DND-41 (cell line): ENCODE measurements at regions not wholly inside any gene's neighbourhood (a gene's known extent, or its start where the extent isn't known, plus 50 kb on each side); places are given as distances from the start of the nearest gene placed in this dataset.

Source experiments
- ATAC-seq: fragments of 200-7000 bp; cut with Tn5 transposase; 3 replicates; pipeline ENCODE4 v1.9.1; 2021; ENCODE audit warnings: low read depth; ENCODE audit not compliant: insufficient read depth
- DNase-seq: peaks from one replicate; pipeline ENCODE4 v3.0.0-alpha.2; 2020
- H2AFZ ChIP-seq: 2 replicates; pipeline ENCODE4 v1.6.0; 2012; ENCODE audit warnings: low read depth, low read length
- H3K27ac ChIP-seq: 2 replicates; pipeline ENCODE4 v1.5.1; 2012; ENCODE audit warnings: low read length, inconsistent platforms
- H3K27me3 ChIP-seq: fragments of 200-600 bp; sonication (generic); 2 replicates; pipeline ENCODE4 v1.6.0; 2012; ENCODE audit warnings: low read length, mild to moderate bottlenecking, inconsistent platforms; ENCODE audit not compliant: insufficient read depth, poor library complexity
- H3K36me3 ChIP-seq: 2 replicates; pipeline ENCODE4 v1.5.1; 2012; ENCODE audit warnings: low read length, inconsistent platforms; ENCODE audit not compliant: insufficient read depth
- H3K4me1 ChIP-seq: 2 replicates; pipeline ENCODE4 v1.5.1; 2012; ENCODE audit warnings: mild to moderate bottlenecking, low read length; ENCODE audit not compliant: insufficient read depth
- H3K4me2 ChIP-seq: 2 replicates; pipeline ENCODE4 v1.6.0; 2012; ENCODE audit warnings: mild to moderate bottlenecking, moderate library complexity, low read length, inconsistent platforms; ENCODE audit not compliant: insufficient read depth
- H3K4me3 ChIP-seq, 2 experiments: fragments of 200-600 bp in 1 of 2; shearing (Covaris generic) in 1 of 2; 2 replicates each; pipeline ENCODE4 v1.5.1; 2012 to 2016; ENCODE audit warnings: inconsistent platforms in 2 of 2, low read length in 2 of 2, mild to moderate bottlenecking in 2 of 2, low read depth in 1 of 2, moderate library complexity in 1 of 2
- H3K79me2 ChIP-seq: 2 replicates; pipeline ENCODE4 v1.6.0; 2012; ENCODE audit warnings: low read length, inconsistent platforms; ENCODE audit not compliant: insufficient read depth
- H3K9ac ChIP-seq: 2 replicates; pipeline ENCODE4 v1.6.0; 2012; ENCODE audit warnings: low read depth, mild to moderate bottlenecking, inconsistent platforms, low read length, moderate library complexity
- H3K9me3 ChIP-seq: 2 replicates; pipeline ENCODE4 v1.5.1; 2012; ENCODE audit warnings: low read length, moderate library complexity, mild to moderate bottlenecking, inconsistent platforms; ENCODE audit not compliant: insufficient read depth, severe bottlenecking
- H4K20me1 ChIP-seq: 2 replicates; pipeline ENCODE4 v1.6.0; 2012; ENCODE audit warnings: low read length; ENCODE audit not compliant: insufficient read depth
- EZH2 ChIP-seq: IDR thresholded peaks from 3 replicates; pipeline ENCODE4 v1.6.1; 2012; ENCODE audit warnings: borderline replicate concordance, low read depth, mild to moderate bottlenecking, moderate library complexity, low read length, inconsistent platforms; ENCODE audit not compliant: severe bottlenecking
- TF ChIP-seq, protein P1 (sequence below): IDR thresholded peaks from 2 replicates; pipeline ENCODE4 v1.5.1; 2012; ENCODE audit warnings: borderline replicate concordance, low read length, moderate library complexity, mild to moderate bottlenecking; ENCODE audit not compliant: poor library complexity, severe bottlenecking; ENCODE audit errors: extremely low read depth

- H2AFZ ChIP-seq, result no peak overlapping the region
- no peaks in the 10 kb centered on the region for H3K9me3 ChIP-seq
- no peaks in the 10 kb centered on the region for H4K20me1 ChIP-seq
- H3K4me3 ChIP-seq, result no peak overlapping the region
- no peaks in the 10 kb centered on the region for H3K79me2 ChIP-seq
- no peaks in the 10 kb centered on the region for H3K27me3 ChIP-seq
- H3K9ac ChIP-seq, result no peak overlapping the region
- no peaks in the 10 kb centered on the region for H3K36me3 ChIP-seq
- H3K27ac ChIP-seq, result no peak overlapping the region
- H3K4me2 ChIP-seq, result no peak overlapping the region
- no peak for TF ChIP-seq EZH2
- TF ChIP-seq, protein P1, sequence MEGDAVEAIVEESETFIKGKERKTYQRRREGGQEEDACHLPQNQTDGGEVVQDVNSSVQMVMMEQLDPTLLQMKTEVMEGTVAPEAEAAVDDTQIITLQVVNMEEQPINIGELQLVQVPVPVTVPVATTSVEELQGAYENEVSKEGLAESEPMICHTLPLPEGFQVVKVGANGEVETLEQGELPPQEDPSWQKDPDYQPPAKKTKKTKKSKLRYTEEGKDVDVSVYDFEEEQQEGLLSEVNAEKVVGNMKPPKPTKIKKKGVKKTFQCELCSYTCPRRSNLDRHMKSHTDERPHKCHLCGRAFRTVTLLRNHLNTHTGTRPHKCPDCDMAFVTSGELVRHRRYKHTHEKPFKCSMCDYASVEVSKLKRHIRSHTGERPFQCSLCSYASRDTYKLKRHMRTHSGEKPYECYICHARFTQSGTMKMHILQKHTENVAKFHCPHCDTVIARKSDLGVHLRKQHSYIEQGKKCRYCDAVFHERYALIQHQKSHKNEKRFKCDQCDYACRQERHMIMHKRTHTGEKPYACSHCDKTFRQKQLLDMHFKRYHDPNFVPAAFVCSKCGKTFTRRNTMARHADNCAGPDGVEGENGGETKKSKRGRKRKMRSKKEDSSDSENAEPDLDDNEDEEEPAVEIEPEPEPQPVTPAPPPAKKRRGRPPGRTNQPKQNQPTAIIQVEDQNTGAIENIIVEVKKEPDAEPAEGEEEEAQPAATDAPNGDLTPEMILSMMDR, result no peak
- no peak for ATAC-seq
- H3K4me1 ChIP-seq, result no peaks in the 10 kb centered on the region
- no peak for DNase-seq
Measured at GRCh38 chr4:89398146-89398545, 90.5 kb upstream of the GPRIN3 start.

- Histone ChIP-seq H3K4me2 (no peak overlapping the region), H3K9ac (no peak overlapping the region)
Measured at GRCh38 chr4:89397441-89397840, 89.8 kb upstream of the GPRIN3 start.

DNA sequence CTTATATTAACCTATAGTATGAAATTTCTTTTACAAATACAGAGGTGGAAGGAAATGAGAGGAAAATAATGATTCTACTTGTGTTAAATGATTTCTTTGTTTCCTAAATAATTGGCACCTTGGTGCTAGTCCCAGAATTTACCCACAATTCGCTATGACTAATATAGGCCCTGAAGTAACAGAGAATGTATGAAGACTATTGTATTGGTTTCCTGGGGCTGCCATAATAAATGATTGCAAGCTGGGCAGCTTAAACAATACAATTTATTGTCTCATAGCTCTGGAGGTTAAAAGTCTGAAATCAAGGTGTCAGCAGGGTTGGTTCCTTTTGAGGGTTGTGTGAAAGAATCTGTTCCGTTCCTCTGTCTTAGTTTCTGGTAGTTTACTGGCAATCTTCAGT lies 74.8 kb upstream of the GPRIN3 start:
- DNase-seq, result no peak
- no peak for ATAC-seq
- no peaks in the 10 kb centered on the region for H3K27me3 ChIP-seq
- H3K4me2 ChIP-seq, result no peak overlapping the region
- no peaks in the 10 kb centered on the region for H3K36me3 ChIP-seq
- H3K9me3 ChIP-seq, result no peaks in the 10 kb centered on the region
- no peak overlapping the region for H3K9ac ChIP-seq
- no peaks in the 10 kb centered on the region for H4K20me1 ChIP-seq
- no peak overlapping the region for H2AFZ ChIP-seq
- H3K27ac ChIP-seq, result no peak overlapping the region
- TF ChIP-seq, protein P1, result no peak
- no peak for TF ChIP-seq EZH2
- no peaks in the 10 kb centered on the region for H3K79me2 ChIP-seq
- no peaks in the 10 kb centered on the region for H3K4me1 ChIP-seq
- no peak overlapping the region for H3K4me3 ChIP-seq

More at GRCh38 chr4:89397441-89397840, 89.8 kb upstream of the GPRIN3 start:
- no peak for ATAC-seq
- Histone ChIP-seq H3K27ac (no peak overlapping the region), H2AFZ (no peak overlapping the region), H4K20me1 (no peaks in the 10 kb centered on the region), H3K36me3 (no peaks in the 10 kb centered on the region), H3K4me3 (no peak overlapping the region), H3K27me3 (no peaks in the 10 kb centered on the region), H3K79me2 (no peaks in the 10 kb centered on the region), H3K4me1 (no peaks in the 10 kb centered on the region), H3K9me3 (no peaks in the 10 kb centered on the region)
- DNase-seq, result no peak
- TF ChIP-seq, protein P1, result no peak
- no peak for TF ChIP-seq EZH2

DNA sequence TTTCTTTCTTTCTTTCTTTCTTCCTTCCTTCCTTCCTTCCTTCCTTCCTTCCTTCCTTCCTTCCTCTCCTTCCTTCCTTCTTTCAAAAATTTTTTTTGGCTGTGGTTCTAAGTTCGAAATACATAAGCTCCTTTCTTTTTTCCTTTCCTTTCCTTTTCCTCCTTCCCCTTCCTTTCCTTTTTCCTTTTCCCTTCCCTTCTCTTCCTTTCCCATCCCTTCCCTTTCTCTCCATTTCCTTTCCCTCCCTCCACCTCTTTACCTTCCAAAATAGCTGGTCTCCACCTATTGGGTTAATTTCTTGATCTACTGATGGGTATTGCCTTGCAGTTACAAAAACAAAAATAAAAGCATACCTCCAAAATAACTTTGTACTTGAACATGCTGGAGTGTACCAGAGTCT lies 73.4 kb upstream of the GPRIN3 start:
- Histone ChIP-seq H3K4me3 (no peak overlapping the region), H3K36me3 (no peaks in the 10 kb centered on the region), H3K79me2 (no peaks in the 10 kb centered on the region), H3K9me3 (no peaks in the 10 kb centered on the region), H3K4me2 (no peak overlapping the region), H3K27me3 (no peaks in the 10 kb centered on the region), H3K27ac (no peak overlapping the region), H4K20me1 (no peaks in the 10 kb centered on the region), H2AFZ (no peak overlapping the region), H3K9ac (no peak overlapping the region), H3K4me1 (no peaks in the 10 kb centered on the region)
- TF ChIP-seq, protein P1, result no peak
- no peak for TF ChIP-seq EZH2
- ATAC-seq (no peak), DNase-seq (no peak)
